RWPE2 (cell line): ENCODE measurements at regions not wholly inside any gene's neighbourhood (a gene's known extent, or its start where the extent isn't known, plus 50 kb on each side); places are given as distances from the start of the nearest gene placed in this dataset.

Source experiments
- ATAC-seq: fragments of 200-7000 bp; cut with Tn5 transposase; 3 replicates; pipeline ENCODE4 v1.9.1; 2021; ENCODE audit warnings: low read depth
- DNase-seq: peaks from one replicate; pipeline ENCODE4 v3.0.0-alpha.2; 2020; ENCODE audit warnings: low spot score
- H3K27ac ChIP-seq: fragments of 450-650 bp; 2 replicates; pipeline ENCODE4 v1.5.1; 2017; ENCODE audit warnings: mild to moderate bottlenecking; ENCODE audit not compliant: poor library complexity, severe bottlenecking
- H3K27me3 ChIP-seq: fragments of 250-450 bp; sonication (Bioruptor Pico); 2 replicates; pipeline ENCODE4 v1.5.1; 2021; ENCODE audit warnings: mild to moderate bottlenecking, moderate library complexity; ENCODE audit not compliant: insufficient read depth, poor library complexity, severe bottlenecking
- H3K36me3 ChIP-seq: fragments of 250-450 bp; sonication (Bioruptor Pico); 2 replicates; pipeline ENCODE4 v1.5.1; 2020; ENCODE audit warnings: low read depth, mild to moderate bottlenecking, moderate library complexity
- H3K4me1 ChIP-seq: fragments of 250-450 bp; sonication (Bioruptor Pico); 2 replicates; pipeline ENCODE4 v1.5.1; 2021; ENCODE audit warnings: mild to moderate bottlenecking, moderate library complexity; ENCODE audit not compliant: insufficient read depth, poor library complexity, severe bottlenecking
- H3K4me3 ChIP-seq: fragments of 250-450 bp; sonication (Bioruptor Pico); 2 replicates; pipeline ENCODE4 v1.5.1; 2021; ENCODE audit warnings: mild to moderate bottlenecking, moderate library complexity; ENCODE audit not compliant: severe bottlenecking
- H3K9me3 ChIP-seq: fragments of 250-450 bp; sonication (Bioruptor Pico); 2 replicates; pipeline ENCODE4 v1.5.1; 2021; ENCODE audit warnings: mild to moderate bottlenecking, moderate library complexity; ENCODE audit not compliant: severe bottlenecking
- CTCF ChIP-seq: fragments of 450-650 bp; IDR thresholded peaks from one replicate; pipeline ENCODE4 v1.5.1; 2017; ENCODE audit warnings: mild to moderate bottlenecking, moderate library complexity; ENCODE audit not compliant: poor library complexity, severe bottlenecking

GRCh38 chr4:63901304-63901703, 507.9 kb downstream of the TECRL start:
- Histone ChIP-seq H3K4me3 (no peak overlapping the region), H3K4me1 (no peaks in the 10 kb centered on the region), H3K36me3 (no peaks in the 10 kb centered on the region), H3K27ac (no peak overlapping the region), H3K27me3 (no peaks in the 10 kb centered on the region), H3K9me3 (no peaks in the 10 kb centered on the region)
- DNase-seq (no peak), ATAC-seq (no peak)
- no peak for TF ChIP-seq CTCF

GRCh38 chr4:63898961-63899360, 510.3 kb downstream of the TECRL start:
- H3K4me3 ChIP-seq: no peak overlapping the region
- ATAC-seq (no peak), DNase-seq (no peak)
- TF ChIP-seq CTCF: no peak
- H3K4me1 ChIP-seq: no peaks in the 10 kb centered on the region
- H3K27ac ChIP-seq: no peak overlapping the region
- no peaks in the 10 kb centered on the region for H3K36me3 ChIP-seq
- H3K27me3 ChIP-seq: no peaks in the 10 kb centered on the region
- no peaks in the 10 kb centered on the region for H3K9me3 ChIP-seq

GRCh38 chr4:63894161-63894560, 515.1 kb downstream of the TECRL start:
- Histone ChIP-seq H3K4me1 (no peaks in the 10 kb centered on the region), H3K27me3 (no peaks in the 10 kb centered on the region), H3K9me3 (no peaks in the 10 kb centered on the region), H3K27ac (no peak overlapping the region), H3K36me3 (no peaks in the 10 kb centered on the region), H3K4me3 (no peak overlapping the region)
- DNase-seq (no peak), ATAC-seq (no peak)
- no peak for TF ChIP-seq CTCF

DNA sequence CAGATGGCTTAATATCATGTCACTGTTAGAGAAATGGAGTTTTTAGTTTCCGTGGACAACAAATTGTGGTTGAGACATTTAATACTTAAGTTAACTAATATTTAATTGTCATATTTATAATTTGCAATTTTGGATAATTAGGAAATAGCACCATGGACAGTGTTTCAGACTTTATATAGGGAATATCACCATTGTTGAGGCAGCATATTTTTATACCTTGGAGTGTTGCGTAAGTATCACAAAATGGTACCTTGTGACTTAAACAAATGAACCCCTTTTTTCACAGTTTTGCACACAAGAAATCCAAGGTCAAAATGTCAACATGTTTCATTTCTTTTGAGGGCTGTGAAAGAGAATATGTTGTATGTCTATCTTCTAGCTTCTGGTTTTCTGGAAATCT, 539.9 kb downstream of the TECRL start:
- no peak for TF ChIP-seq CTCF
- no peak for ATAC-seq

GRCh38 chr4:63851496-63851895, 557.8 kb downstream of the TECRL start:
- no peak overlapping the region for H3K4me3 ChIP-seq
- H3K27ac ChIP-seq: no peak overlapping the region
- no peaks in the 10 kb centered on the region for H3K4me1 ChIP-seq
- H3K27me3 ChIP-seq: no peaks in the 10 kb centered on the region
- TF ChIP-seq CTCF: no peak
- no peak for DNase-seq
- H3K9me3 ChIP-seq: no peaks in the 10 kb centered on the region
- H3K36me3 ChIP-seq: no peaks in the 10 kb centered on the region
- no peak for ATAC-seq

More for the DNA sequence above, 539.9 kb downstream of the TECRL start:
- no peaks in the 10 kb centered on the region for H3K27me3 ChIP-seq
- H3K27ac ChIP-seq: no peak overlapping the region
- H3K9me3 ChIP-seq: no peaks in the 10 kb centered on the region
- H3K4me3 ChIP-seq: no peak overlapping the region
- H3K36me3 ChIP-seq: no peaks in the 10 kb centered on the region
- no peaks in the 10 kb centered on the region for H3K4me1 ChIP-seq
- DNase-seq: no peak
